ENCODE measurements at regions not wholly inside any gene's neighbourhood (a gene's known extent, or its start where the extent isn't known, plus 50 kb on each side); places are given as distances from the start of the nearest gene placed in this dataset.

DNA sequence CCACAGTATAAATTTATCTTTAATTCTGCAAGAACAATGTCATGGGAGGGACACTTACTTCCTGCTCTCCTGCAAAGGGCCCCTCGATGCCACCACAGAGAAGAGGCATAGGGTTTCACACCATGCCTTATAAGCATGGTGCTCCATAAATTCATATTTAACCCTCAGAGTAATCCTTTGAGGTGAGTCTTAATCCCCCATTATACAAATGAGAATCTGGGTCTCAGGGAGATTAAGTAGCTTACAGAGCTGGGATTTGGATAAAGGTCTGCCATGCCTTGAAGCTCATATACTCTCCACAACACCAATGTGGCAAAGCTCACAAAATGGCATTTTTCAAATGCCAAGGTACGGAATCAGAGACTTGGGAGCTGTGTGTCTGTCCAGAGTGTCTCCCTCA lies 268.5 kb upstream of the CCL2 start:
- Histone ChIP-seq H3K4me1 (ENCODE audit: control insufficient read depth in 1 of 2, insufficient read depth in 1 of 2, low read depth in 1 of 2, low read length in 1 of 2) (no peaks in the 10 kb centered on the region), H3K4me3 (ENCODE audit: low read depth in 1 of 2, low read length in 1 of 2) (no peak overlapping the region), H3K27ac (no peak overlapping the region), H3K36me3 (no peaks in the 10 kb centered on the region), H3K27me3 (no peaks in the 10 kb centered on the region), H3K9me3 (no peaks in the 10 kb centered on the region)
- TF ChIP-seq, protein P1, sequence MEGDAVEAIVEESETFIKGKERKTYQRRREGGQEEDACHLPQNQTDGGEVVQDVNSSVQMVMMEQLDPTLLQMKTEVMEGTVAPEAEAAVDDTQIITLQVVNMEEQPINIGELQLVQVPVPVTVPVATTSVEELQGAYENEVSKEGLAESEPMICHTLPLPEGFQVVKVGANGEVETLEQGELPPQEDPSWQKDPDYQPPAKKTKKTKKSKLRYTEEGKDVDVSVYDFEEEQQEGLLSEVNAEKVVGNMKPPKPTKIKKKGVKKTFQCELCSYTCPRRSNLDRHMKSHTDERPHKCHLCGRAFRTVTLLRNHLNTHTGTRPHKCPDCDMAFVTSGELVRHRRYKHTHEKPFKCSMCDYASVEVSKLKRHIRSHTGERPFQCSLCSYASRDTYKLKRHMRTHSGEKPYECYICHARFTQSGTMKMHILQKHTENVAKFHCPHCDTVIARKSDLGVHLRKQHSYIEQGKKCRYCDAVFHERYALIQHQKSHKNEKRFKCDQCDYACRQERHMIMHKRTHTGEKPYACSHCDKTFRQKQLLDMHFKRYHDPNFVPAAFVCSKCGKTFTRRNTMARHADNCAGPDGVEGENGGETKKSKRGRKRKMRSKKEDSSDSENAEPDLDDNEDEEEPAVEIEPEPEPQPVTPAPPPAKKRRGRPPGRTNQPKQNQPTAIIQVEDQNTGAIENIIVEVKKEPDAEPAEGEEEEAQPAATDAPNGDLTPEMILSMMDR (IDR thresholded peaks at IDR 0.05): no peak

DNA sequence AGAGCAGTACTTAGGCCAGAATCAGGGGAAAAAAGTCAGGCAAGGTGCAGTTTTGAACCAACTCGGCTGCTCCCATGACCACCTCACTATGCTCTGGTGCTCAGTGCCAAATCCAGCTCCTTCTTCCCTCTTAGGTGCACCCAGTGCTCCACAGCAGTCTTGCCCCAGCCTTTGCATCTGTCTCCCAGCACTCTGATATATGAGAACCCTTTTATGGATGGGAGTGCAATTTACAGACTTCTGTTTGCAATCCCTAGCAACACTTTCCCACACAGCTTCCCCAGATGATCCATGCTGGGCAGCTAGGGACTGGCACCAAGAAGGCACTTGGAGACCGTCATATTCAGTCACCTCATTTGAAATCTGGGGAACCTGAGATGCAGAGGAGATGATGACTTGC lies 267.9 kb upstream of the CCL2 start:
- Histone ChIP-seq H3K27ac (no peak overlapping the region), H3K36me3 (no peaks in the 10 kb centered on the region), H3K4me3 (ENCODE audit: low read depth in 1 of 2, low read length in 1 of 2) (no peak overlapping the region), H3K27me3 (no peaks in the 10 kb centered on the region), H3K9me3 (no peaks in the 10 kb centered on the region), H3K4me1 (ENCODE audit: control insufficient read depth in 1 of 2, insufficient read depth in 1 of 2, low read depth in 1 of 2, low read length in 1 of 2) (no peaks in the 10 kb centered on the region)
- TF ChIP-seq, protein P1 (IDR thresholded peaks at IDR 0.05): no peak

DNA sequence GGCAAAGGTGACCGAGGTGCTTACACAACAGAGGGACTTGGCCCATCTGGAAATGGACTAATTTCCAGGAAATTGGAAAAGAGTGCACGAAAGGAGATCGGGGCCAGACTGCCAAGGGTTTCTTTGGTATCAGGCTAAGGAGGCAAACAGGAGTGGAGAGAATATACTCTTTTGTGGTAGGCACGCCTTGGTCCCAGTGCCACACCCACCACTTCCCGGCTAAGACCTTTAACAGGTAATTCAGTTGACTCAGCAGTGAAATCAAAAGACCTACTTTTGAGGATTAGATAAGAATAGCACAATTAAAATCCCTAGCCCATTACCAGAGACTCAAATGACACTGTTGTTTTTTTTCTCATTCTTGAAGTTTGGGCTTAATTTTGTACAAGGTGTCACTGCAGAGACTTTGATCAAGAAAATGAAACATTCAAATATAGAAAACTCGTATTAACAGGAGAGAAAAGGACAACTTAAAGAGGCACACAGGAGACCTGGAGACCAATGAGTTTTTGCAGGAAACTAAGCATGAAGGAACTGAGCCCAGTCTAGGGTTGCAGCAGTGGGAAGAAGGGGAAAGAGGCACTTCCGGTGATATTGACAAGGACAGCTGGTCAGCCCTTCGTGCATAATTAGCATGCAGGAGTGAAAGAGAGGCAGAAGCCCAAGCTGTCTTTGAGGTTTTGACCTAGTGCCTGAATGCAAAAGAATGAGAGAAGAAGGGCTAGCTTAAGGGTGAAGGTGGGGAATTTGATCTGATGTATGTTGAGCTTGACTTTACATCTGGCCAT lies 265.5 kb upstream of the CCL2 start:
- H3K36me3 ChIP-seq: no peaks in the 10 kb centered on the region
- no peak overlapping the region for H3K27ac ChIP-seq
- TF ChIP-seq, protein P1 (IDR thresholded peaks at IDR 0.05): no peak
- H3K4me1 ChIP-seq (ENCODE audit: control insufficient read depth in 1 of 2, insufficient read depth in 1 of 2, low read depth in 1 of 2, low read length in 1 of 2): no peaks in the 10 kb centered on the region
- no peaks in the 10 kb centered on the region for H3K27me3 ChIP-seq
- H3K9me3 ChIP-seq: no peaks in the 10 kb centered on the region
- H3K4me3 ChIP-seq (ENCODE audit: low read depth in 1 of 2, low read length in 1 of 2): no peak overlapping the region

DNA sequence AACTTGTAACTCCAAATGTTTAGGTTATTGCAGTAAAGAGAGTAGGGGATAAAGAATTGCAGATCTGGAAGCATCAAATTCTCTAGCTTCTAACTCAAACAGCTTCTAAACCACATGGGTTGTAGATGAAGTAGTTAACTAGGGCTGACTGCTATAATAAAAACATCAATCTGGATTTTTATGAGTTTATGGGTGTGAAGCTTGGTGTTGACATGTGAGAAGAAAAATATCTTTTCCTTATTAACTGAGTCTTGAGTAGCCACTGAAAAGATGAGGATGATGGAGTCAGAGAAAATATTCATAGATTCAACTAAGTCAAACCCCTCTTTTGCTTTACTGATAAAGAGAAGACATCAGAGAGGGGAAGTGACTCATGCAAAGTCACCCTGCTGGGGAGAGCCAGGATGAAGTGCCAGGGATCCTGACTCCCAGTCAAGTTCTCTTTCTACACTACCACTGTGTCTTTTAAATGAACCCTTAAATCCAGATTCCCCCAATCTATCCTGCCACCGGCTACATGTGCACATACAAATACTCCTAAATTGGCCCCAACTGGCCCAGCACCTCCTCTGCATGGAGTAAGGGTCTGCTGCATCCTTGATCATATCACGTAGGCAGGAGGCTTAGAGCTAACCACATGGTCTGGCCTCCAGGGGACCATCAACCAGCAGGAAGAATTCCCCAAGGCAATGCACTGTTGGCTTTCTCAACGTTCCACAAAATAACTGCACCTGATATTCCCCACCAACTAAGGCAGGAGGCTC lies 264.0 kb upstream of the CCL2 start:
- Histone ChIP-seq H3K4me1 (ENCODE audit: control insufficient read depth in 1 of 2, insufficient read depth in 1 of 2, low read depth in 1 of 2, low read length in 1 of 2) (no peaks in the 10 kb centered on the region), H3K36me3 (no peaks in the 10 kb centered on the region), H3K4me3 (ENCODE audit: low read depth in 1 of 2, low read length in 1 of 2) (no peak overlapping the region), H3K9me3 (no peaks in the 10 kb centered on the region), H3K27ac (no peak overlapping the region), H3K27me3 (no peaks in the 10 kb centered on the region)
- TF ChIP-seq, protein P1 (IDR thresholded peaks at IDR 0.05): no peak

DNA sequence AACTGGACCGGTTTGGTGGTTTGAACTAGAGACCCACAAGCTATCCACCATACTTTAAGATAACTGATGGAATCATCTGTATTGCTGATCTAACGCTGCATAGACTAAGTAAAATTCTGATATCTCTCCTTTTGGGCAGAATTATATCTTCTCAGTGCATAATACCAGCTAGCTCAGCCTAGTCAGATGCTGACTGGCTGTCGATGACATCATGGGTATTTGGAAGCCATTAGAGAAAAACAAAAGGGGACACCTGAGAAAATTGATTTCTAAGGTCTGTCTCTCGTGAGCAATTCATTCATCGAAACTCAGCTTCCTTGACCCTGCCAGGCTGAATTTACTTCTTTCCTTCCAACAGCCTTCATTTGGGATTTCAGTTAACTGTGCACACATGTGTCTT lies 263.0 kb upstream of the CCL2 start:
- Histone ChIP-seq H3K27me3 (no peaks in the 10 kb centered on the region), H3K27ac (no peak overlapping the region), H3K4me1 (ENCODE audit: control insufficient read depth in 1 of 2, insufficient read depth in 1 of 2, low read depth in 1 of 2, low read length in 1 of 2) (no peaks in the 10 kb centered on the region), H3K9me3 (no peaks in the 10 kb centered on the region), H3K4me3 (ENCODE audit: low read depth in 1 of 2, low read length in 1 of 2) (no peak overlapping the region), H3K36me3 (no peaks in the 10 kb centered on the region)
- TF ChIP-seq, protein P1 (IDR thresholded peaks at IDR 0.05): no peak

Data from neutrophil (primary cell).